GM19023 (cell line): ENCODE measurements at regions not wholly inside any gene's neighbourhood (a gene's known extent, or its start where the extent isn't known, plus 50 kb on each side); places are given as distances from the start of the nearest gene placed in this dataset.

Experiments
- ATAC-seq: cut with Tn5 transposase; IDR thresholded peaks from one replicate; pipeline ENCODE4 v1.9.1; 2021; ENCODE audit warnings: mild to moderate bottlenecking, moderate library complexity; ENCODE audit not compliant: unreplicated experiment

DNA sequence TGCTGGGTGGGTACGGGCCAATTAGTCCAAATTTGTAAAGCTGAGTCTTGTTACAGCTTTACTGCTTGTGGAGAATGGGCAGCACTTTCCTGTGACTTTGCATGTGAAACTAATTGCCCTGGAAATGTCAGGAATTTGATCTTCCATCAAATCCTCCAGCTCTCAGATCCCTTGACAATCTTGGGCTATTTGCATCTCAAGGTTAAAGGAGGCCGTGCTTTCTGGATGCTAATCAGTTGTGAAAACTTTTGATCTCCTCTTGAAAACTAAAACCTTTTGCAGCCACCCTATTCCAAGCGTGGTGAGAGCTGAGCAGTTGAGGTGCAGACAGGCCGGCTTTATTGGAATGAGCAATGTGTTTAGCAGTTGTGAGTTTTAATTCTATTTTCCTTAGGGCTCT is 68.0 kb upstream of the CLINT1 start:
- no peak for ATAC-seq

GRCh38 chr5:157925786-157926671 is 67.1 kb upstream of the CLINT1 start:
- no peak for ATAC-seq

- ATAC-seq, result no peak
Observed at GRCh38 chr5:157924931-157925729, 66.2 kb upstream of the CLINT1 start.

DNA sequence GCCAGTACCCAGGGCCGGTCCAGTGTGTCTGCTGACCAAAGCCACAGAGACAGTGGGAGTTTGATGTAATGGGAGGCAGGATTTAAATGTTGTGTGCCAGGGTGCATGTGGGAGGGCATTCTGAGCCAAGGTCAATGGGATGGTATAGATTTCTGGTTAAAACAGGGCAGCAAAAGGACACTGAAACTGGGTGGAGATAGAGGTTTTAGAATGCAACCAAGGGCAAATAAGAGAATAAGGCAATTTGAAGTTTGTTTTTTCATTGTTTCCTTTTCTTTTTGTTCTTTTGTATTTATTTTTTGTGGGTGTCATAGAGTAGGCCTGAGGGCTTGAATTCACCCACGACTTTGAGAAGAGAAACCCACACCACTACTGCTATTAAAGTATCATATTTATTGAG is 65.5 kb upstream of the CLINT1 start:
- no peak for ATAC-seq

- ATAC-seq, result no peak
Observed at GRCh38 chr5:157923765-157924164, 64.8 kb upstream of the CLINT1 start.

DNA sequence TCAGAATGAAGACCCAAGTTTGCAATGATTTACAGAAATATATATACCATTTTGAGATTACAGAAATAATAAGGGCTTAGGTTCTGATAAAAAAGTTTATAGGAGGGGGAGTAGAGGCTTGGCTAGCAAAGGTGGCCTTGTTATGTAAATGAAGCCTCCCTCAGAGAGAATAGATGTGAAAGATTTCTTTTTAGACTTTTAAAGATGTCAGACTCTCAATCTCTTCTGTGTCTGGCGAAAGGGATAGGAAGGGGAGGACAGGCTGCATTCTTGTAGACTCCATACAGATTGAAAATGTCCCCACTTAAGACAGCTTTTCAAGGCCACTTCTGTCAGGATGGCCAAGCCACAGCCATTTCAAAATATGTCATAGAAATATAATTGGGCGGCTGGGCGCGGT is 63.1 kb upstream of the CLINT1 start:
- no peak for ATAC-seq

- ATAC-seq, result no peak
Observed at GRCh38 chr5:157920828-157921170, 61.9 kb upstream of the CLINT1 start.

DNA sequence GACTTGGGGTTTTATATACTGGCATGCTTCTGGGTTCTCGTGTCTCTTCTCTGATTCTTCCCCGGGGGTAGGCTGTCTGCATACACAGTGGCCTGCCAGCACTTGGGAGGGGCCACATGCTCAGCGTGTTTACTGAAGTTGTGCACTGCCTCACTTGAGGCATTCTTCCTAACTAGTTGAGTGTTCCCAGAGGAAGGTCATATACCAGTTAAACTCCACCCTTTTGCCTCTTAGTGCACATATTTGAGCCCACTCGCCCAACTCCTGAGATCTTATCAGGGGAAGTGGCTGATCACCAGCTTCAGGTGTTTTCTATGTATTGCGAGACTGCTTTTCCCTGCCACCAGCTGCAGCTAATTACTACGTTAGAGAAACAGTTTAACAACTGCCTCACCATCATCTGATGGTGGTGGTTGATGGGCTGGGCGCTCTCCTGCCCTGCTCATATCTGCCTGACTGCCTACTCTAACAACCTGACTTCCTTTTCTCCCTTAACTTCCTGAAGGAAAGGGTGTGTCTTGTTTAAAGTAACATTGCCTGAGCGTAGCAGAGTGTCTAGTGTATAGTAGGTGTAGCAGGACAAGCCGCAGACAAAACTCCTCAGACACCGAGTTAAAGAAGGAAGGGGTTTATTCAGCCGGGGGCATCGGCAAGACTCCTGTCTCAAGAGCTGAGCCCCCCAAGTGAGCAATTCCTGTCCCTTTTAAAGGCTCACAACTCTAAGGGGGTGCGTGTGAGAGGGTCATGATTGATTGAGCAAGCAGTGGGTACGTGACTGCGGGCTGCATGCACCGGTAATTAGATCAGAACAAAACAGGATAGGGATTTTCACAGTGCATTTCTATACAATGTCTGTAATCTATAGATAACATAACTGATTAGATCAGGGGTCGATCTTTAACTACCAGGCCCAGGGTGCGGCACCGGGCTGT is 60.1 kb upstream of the CLINT1 start:
- no peak for ATAC-seq

- peak; percentile 61 for ATAC-seq
Observed at GRCh38 chr5:157917899-157918809, 59.2 kb upstream of the CLINT1 start.

DNA sequence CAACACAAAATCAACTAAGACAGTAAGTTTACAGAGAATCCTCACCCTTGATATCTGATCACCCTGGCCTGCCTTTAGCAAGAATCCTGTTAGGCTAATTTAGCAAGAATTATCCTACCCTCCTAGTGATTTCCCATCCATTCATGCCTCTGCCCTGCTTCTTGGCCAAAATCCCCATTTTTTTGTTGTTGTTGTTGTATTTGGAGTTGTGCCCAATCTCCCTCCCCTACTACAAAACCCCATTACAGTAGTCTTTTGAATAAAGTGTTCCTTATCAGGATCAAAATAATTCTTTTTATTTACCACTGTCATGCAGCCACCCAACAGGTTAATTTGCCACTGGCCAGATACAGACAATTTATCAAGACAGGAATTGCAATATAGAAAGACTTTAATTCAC is 58.5 kb upstream of the CLINT1 start:
- no peak for ATAC-seq

- no peak for ATAC-seq
Observed at GRCh38 chr5:157915638-157916037, 56.7 kb upstream of the CLINT1 start.

DNA sequence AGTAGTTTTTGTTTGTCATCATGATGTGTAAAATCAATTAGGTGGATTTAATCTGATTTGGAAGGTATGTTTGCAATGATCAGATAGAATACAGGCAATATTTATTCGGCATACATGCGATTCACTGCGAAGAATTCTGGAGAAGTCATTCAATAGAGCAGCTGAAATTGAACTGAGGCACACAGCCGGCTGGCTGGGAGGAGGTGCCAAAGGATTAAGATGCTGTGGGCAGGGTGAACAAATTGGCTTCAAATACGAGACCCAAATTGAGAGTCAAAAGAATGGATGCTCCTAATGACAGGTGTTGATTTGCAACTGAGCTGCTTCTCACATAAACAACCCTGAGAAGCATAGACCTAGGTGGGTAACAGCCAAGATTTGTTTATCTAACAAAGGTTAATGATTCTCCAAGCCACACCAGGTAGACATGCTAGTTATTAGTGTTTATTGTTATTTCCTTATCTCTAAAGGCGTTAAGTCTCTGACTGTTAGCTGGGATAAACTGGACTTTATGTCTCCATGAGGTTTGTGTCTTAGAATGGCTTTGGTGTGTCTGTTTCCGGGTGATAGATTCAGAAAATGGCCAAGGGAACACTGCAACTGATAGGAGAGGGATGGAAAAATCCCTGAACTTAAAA is 55.3 kb upstream of the CLINT1 start:
- ATAC-seq, result no peak

DNA sequence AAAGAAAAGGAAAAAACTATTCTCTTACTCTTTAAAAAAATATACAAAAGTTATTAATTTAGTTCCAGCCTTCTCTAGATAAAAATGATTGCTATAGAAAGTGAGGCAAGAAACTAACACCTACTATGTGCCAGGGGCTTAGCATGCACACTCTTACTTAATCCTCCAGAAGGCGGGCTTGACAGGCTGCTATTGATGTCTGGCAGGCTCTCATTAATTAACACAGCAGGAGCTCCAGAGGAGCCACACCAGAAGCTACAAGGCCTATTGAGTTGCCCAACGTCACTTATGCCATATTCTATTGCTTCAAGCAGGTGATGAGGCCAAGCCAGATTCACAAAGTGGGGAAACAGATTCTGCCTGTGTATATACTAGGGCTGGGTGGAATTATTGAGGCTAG is 54.6 kb upstream of the CLINT1 start:
- no peak for ATAC-seq

GRCh38 chr5:157912621-157913325 is 53.8 kb upstream of the CLINT1 start:
- peak; percentile 79 for ATAC-seq

GRCh38 chr5:157911568-157911967 is 52.6 kb upstream of the CLINT1 start:
- no peak for ATAC-seq
